ENCODE measurements at regions not wholly inside any gene's neighbourhood (a gene's known extent, or its start where the extent isn't known, plus 50 kb on each side); places are given as distances from the start of the nearest gene placed in this dataset.

DNA sequence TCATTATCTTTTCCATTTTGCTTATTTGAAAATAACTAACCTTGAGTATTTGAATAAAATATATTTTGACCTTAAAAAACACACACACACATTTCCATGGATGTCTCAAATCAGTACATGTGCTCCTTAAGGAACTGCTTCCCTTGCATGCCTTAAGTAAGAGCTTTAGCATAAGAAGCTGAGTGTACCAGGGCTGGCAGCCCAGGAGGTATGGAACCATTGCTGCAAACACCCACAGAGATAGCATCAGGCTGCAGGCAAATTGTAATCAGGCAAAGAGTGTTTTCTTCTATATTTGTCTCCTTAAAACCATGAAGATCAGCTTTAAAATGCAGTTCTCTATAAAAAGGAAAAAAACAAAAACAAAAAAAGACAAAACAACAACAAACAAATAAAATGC is 160.6 kb downstream of the PLK2 start:
- TF ChIP-seq FOXA2 (IDR thresholded peaks at IDR 0.05) (no peak), YY1 (IDR thresholded peaks at IDR 0.05) (no peak), HNF4A (conservative IDR thresholded peaks at IDR 0.05) (no peak), GABPA (IDR thresholded peaks at IDR 0.05 in 1 of 2, conservative IDR thresholded peaks at IDR 0.05 in 1 of 2) (no peak), EGR1 (IDR thresholded peaks at IDR 0.05; ENCODE audit: low read depth in 2 of 2) (no peak), FOXA1 (IDR thresholded peaks at IDR 0.05) (no peak), NR2F2 (IDR thresholded peaks at IDR 0.05) (no peak), RAD21 (IDR thresholded peaks at IDR 0.05) (no peak), TAF1 (conservative IDR thresholded peaks at IDR 0.05) (no peak), JUND (IDR thresholded peaks at IDR 0.05) (no peak), RXRA (IDR thresholded peaks at IDR 0.05) (no peak), HNF4G (IDR thresholded peaks at IDR 0.05) (no peak), SP1 (IDR thresholded peaks at IDR 0.05) (no peak)
- TF ChIP-seq, protein P1, sequence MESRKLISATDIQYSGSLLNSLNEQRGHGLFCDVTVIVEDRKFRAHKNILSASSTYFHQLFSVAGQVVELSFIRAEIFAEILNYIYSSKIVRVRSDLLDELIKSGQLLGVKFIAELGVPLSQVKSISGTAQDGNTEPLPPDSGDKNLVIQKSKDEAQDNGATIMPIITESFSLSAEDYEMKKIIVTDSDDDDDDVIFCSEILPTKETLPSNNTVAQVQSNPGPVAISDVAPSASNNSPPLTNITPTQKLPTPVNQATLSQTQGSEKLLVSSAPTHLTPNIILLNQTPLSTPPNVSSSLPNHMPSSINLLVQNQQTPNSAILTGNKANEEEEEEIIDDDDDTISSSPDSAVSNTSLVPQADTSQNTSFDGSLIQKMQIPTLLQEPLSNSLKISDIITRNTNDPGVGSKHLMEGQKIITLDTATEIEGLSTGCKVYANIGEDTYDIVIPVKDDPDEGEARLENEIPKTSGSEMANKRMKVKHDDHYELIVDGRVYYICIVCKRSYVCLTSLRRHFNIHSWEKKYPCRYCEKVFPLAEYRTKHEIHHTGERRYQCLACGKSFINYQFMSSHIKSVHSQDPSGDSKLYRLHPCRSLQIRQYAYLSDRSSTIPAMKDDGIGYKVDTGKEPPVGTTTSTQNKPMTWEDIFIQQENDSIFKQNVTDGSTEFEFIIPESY (IDR thresholded peaks at IDR 0.05) = no peak
- TF ChIP-seq, protein P2, sequence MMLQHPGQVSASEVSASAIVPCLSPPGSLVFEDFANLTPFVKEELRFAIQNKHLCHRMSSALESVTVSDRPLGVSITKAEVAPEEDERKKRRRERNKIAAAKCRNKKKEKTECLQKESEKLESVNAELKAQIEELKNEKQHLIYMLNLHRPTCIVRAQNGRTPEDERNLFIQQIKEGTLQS (IDR thresholded peaks at IDR 0.05) = no peak
- TF ChIP-seq, protein P3, sequence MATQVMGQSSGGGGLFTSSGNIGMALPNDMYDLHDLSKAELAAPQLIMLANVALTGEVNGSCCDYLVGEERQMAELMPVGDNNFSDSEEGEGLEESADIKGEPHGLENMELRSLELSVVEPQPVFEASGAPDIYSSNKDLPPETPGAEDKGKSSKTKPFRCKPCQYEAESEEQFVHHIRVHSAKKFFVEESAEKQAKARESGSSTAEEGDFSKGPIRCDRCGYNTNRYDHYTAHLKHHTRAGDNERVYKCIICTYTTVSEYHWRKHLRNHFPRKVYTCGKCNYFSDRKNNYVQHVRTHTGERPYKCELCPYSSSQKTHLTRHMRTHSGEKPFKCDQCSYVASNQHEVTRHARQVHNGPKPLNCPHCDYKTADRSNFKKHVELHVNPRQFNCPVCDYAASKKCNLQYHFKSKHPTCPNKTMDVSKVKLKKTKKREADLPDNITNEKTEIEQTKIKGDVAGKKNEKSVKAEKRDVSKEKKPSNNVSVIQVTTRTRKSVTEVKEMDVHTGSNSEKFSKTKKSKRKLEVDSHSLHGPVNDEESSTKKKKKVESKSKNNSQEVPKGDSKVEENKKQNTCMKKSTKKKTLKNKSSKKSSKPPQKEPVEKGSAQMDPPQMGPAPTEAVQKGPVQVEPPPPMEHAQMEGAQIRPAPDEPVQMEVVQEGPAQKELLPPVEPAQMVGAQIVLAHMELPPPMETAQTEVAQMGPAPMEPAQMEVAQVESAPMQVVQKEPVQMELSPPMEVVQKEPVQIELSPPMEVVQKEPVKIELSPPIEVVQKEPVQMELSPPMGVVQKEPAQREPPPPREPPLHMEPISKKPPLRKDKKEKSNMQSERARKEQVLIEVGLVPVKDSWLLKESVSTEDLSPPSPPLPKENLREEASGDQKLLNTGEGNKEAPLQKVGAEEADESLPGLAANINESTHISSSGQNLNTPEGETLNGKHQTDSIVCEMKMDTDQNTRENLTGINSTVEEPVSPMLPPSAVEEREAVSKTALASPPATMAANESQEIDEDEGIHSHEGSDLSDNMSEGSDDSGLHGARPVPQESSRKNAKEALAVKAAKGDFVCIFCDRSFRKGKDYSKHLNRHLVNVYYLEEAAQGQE (IDR thresholded peaks at IDR 0.05) = no peak
- TF ChIP-seq, protein P4, sequence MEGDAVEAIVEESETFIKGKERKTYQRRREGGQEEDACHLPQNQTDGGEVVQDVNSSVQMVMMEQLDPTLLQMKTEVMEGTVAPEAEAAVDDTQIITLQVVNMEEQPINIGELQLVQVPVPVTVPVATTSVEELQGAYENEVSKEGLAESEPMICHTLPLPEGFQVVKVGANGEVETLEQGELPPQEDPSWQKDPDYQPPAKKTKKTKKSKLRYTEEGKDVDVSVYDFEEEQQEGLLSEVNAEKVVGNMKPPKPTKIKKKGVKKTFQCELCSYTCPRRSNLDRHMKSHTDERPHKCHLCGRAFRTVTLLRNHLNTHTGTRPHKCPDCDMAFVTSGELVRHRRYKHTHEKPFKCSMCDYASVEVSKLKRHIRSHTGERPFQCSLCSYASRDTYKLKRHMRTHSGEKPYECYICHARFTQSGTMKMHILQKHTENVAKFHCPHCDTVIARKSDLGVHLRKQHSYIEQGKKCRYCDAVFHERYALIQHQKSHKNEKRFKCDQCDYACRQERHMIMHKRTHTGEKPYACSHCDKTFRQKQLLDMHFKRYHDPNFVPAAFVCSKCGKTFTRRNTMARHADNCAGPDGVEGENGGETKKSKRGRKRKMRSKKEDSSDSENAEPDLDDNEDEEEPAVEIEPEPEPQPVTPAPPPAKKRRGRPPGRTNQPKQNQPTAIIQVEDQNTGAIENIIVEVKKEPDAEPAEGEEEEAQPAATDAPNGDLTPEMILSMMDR (IDR thresholded peaks at IDR 0.05; ENCODE audit: low read depth, low read length, missing input control) = no peak
- TF ChIP-seq, protein P5, sequence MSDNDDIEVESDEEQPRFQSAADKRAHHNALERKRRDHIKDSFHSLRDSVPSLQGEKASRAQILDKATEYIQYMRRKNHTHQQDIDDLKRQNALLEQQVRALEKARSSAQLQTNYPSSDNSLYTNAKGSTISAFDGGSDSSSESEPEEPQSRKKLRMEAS (IDR thresholded peaks at IDR 0.05) = no peak
- no peak for DNase-seq (ENCODE audit: low spot score)
- Histone ChIP-seq H3K9ac (ENCODE audit: low read depth in 1 of 2, low read length in 2 of 2) (no peak overlapping the region), H3K27me3 (ENCODE audit: control insufficient read depth in 4 of 4, insufficient read depth in 4 of 4, low read length in 3 of 4) (peaks cover 0 to 3% (median 0%) of the 10 kb centered on the region in 4 donors), H3K27ac (ENCODE audit: low read depth in 1 of 2, low read length in 2 of 2) (no peak overlapping the region), H3K4me3 (ENCODE audit: low read depth in 1 of 3, low read length in 3 of 3) (no peak overlapping the region), H3K4me1 (ENCODE audit: control insufficient read depth in 4 of 4, insufficient read depth in 4 of 4, low read length in 3 of 4) (no peaks in the 10 kb centered on the region), H3K9me3 (ENCODE audit: control insufficient read depth in 4 of 4, low read length in 3 of 4) (no peaks in the 10 kb centered on the region), H3K36me3 (ENCODE audit: control insufficient read depth in 4 of 4, insufficient read depth in 3 of 4, low read depth in 1 of 4, low read length in 3 of 4) (no peaks in the 10 kb centered on the region)

All from liver (tissue), 7 donors.